ENCODE measurements at regions not wholly inside any gene's neighbourhood (a gene's known extent, or its start where the extent isn't known, plus 50 kb on each side); places are given as distances from the start of the nearest gene placed in this dataset.

DNA sequence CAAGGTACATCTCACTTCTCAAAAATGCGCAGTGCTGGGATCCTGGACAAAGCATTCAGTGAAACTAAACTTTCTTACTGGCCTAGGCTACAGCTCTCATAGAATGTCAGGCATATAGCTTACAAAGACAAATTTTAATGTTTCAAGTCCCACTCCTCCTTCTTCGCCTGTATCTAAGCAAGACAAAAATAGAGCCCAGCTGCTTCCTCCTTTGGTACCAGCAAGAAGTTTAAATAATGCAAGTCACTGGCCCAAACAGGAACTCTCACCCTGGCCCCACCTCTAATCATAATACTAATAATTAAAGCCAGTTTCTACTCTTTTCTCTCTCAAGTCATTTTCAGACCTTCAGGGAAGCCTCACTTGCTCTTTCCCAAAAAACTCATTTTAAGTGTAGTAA lies 1267.9 kb downstream of the MRPL39 start:
- DNase-seq (ENCODE audit: low spot score): no peak

DNA sequence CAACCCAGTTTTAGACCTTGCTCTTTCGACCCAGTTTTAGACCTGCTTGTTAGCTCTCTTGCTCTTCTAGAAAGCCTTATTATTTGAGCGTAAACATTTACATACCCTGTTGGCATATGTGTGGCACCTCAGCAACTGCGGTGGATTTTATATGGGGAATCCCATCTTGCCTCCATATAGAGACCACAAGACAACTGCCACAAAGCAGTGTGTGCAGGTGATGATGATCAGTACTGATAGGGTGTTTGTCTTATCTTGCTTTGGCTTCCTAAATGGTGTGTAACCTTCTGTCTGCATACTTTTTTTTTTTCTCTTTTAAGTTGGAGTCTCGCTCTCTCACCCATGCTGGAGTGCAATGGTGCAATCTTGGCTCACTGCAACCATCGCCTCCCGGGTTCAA lies 1270.8 kb downstream of the MRPL39 start:
- no peak for DNase-seq (ENCODE audit: low spot score)

DNA sequence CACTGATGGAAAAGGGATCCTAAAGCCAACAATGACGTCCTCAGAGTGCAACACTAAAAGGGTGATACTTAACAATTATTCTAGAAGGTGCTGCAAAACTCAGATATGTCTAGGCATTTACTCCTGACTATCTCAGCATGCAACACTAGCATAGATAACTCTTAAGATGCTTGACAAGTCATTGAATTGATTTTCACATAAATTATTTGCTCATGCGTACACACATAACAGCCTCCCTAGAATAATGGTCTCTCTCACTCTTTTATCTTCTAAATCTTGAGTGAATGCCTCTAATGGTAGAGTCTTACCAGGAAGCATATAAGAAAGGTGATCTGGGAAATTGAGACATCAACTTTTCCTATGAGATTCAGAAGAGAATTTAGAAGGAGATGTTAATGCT lies 1283.7 kb downstream of the MRPL39 start:
- DNase-seq (ENCODE audit: low spot score): no peak

DNA sequence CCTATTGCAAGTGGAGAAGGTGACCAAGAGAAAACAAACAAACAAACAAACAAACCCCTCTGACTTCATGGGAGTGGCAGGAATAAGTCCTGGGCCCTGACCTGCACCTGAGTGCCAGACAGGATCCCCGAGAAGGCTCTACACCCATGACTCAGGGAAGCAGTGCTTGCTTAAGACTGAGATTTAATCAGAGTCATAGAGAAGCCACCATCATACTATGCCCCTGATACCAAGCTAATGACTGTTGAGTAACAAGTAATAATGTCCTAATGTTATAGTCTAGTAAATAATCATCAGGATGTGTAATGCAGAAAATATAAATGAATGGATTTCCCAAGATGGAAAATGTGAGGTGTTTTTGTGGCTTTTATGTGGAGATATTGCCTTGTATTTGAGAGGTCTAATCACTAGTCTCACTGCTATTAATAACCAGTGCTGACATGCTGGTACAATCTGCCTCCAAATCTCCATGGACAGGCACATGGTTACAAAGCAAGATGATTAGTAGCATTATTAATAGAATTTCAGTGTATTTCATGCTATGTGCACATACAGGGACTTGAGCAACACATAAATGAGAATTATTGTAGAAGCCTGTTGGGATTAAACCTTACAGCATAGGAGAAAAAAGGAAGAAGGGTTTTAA lies 1290.9 kb downstream of the MRPL39 start:
- DNase-seq (ENCODE audit: low spot score): no peak

DNA sequence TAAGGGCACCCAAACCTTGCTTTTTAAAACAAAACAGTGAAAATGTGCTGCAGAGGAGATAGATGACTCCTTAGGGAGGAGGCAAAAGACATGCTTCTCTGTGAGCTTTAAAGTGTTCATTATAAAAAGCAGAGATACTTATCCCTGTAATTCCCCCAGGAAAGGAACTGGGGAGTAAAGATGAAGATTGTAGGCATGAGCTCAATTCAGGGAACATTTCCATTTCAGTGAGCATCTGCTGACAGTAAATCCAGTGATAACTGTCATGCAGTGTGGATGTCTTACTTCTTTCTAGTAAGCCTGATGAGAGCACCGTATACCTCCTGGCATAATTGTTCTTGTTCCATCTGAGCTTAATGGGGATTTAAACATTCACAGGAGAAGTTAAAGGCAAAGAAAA lies 1296.5 kb downstream of the MRPL39 start:
- no peak for DNase-seq (ENCODE audit: low spot score)

DNA sequence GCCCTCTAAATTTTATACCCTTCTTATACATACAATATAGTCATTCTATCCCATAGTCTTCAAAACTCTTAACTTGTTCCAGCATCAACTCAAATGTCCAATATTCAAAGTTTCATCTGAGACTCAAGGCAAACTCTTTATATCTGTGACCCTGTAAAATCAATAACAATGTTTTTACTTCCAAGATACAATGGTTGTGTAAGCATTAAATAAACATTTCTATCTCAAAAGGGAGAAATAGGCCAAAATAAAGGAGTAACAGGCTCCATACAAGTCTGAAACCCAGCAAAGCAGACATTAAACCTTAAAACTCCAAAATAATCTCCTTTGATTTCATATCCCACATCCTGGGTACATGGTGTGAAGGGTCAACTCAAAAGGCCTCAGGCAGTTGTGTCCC lies 1299.1 kb downstream of the MRPL39 start:
- no peak for DNase-seq (ENCODE audit: low spot score)

DNA sequence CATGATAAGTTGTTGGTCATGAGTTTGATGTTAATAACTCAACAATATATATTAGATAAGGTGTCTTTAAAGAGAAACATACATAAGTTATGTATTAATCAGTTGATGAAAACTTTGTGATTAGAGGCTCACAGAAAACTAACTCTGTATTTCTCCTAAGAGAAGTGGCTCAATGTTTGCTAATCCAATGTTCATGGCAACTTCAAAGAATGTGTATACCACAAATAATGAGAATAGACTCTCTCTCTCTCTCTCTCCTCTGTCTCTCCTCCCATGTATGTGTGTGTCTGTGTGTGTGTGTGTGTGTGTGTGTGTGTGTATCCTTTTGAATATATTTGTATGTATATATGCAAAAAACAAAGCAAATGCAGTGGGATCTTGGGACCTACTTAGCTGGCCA lies 1304.9 kb downstream of the MRPL39 start:
- no peak for DNase-seq (ENCODE audit: low spot score)

DNA sequence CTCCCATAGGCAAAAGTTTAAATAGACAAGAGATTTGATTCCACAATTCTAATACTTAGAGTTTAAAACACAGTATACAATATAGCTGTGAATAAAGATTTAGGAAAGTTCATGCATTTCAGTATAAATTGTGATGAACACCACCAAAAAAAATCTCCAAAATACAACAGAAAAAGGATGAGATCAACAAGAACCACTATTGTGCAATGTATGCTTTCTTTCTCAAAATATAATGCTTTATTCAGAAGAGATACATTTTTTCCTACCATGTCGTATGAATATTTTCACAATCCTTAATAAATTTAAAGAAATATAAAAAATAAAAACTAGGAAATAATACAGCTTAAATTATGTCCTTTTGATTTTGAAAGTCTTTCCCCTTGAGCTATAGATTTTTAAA lies 1309.2 kb downstream of the MRPL39 start:
- DNase-seq (ENCODE audit: low spot score): no peak

DNA sequence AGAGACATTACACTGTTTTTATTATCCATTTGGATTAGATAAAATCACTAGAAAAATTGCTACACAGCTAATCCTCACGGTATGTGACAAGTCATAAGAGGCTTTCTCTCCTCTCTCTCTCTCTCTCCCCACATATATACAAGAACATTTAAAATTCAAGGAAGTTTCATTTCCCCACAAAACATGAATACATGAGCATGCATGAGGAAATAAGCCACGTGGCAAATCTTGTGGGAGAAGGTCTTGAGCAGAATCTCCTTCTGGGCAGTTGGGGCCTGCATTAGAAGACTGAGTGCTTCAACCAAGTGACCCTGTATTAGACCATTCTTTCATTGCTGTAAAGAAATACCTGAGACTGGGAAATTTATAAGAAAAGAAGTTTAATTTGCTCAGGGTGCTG lies 1313.1 kb downstream of the MRPL39 start:
- no peak for DNase-seq (ENCODE audit: low spot score)

DNA sequence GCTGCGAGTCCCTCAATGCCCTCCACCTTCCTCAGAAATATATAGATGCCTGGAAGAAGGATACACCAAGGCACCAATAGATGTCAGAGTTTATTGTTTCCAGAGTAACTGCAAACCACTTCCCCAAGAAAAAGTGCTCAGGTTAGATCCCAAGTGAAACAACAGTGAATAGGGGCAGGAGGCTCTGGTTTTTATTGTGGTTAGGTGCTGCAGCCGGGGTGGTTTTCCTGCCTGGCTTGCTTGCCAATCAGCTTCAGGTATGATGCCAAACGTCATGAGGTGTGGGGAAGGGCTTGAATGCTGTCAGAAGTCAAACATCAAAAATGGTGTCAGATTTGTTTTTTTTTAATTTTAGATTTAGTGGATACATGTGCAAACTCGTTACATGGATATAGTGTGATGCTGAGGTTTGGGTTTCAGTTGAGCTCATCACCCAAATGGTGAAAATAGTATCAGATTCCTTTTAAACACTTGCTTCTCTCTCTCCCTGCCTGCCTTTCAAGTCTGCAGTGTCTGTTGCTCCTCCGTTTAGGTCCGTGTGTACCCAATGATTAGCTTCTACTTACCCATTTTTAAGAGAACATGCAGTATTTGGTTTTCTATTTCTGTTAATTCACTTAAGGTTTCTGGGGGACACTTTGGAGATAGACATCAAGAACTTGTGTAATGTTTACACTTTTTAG lies 1317.0 kb downstream of the MRPL39 start:
- peak; percentile 7 for DNase-seq (ENCODE audit: low spot score)

DNA sequence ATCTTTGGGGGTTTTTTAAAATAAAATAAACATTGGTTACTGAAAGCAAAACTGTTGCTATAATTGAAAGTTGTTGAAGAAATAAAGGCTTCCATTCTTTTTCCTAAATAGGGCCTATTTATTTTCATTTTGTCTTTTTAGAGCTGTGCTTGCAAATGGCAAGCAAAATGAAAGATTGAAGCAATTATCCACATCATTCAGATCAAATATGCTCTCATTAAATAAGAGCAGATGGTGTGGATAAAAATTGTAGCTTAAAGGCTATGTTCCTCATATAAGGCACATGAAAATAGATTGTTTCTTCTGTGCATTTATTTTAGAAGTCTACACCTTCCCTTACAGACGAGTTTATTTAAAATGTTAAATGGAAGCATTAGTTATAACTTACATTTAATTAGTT lies 1317.7 kb downstream of the MRPL39 start:
- no peak for DNase-seq (ENCODE audit: low spot score)

DNA sequence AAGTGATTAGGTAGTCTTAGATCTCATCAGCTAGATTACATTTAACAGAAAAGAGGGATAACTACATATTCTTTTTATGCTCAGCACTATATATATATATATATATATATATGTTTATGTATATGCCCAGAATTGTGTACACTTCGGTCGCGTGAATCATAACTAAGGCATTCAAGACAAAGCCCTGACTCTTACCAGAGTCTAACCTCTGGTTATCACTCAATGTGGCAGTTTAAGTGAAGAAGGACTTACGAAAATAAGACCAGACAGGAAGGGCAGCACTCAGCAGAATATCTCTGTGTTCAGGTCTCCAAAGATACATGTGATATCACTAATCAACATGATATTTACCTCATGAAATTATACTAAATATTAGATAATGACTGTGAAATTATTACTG lies 1326.7 kb downstream of the MRPL39 start:
- DNase-seq (ENCODE audit: low spot score): no peak

DNA sequence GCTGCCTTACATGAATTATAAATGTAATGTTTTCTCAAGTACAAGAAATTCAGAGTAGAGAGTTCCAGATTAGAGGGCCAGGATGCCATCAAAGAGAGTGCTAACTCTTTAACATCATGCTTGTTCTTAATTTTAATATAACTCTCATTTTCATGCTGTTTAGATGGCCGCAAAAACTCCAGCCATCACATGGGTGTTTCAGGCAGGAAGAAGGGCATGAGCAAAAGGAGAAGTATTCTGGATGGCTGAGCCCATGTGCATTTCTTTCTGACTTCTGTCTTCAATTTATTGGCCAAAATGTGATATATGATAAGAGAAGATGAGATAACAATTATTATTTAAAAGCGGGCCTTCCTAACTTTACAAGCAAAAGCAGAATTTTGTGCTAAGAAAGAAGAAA lies 1328.6 kb downstream of the MRPL39 start:
- DNase-seq (ENCODE audit: low spot score): no peak

DNA sequence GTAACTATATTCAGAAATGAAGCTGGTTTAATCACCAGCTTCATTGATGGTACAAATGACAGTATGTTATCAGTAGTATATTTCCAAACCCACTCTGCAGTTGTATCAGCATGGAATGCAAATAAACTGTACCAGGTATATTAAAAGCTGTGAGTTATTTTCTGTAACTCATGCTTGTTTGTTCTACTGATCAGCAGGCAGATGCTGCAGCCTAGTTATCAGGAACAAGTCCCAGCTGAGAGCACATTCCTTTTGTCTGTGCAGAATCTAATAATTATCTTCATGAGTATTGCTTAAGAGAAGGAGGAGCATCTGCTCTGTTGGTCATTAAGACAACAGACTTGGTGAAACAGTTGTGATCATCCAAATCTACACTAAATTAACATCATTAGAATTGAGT lies 1331.1 kb downstream of the MRPL39 start:
- DNase-seq (ENCODE audit: low spot score): no peak

DNA sequence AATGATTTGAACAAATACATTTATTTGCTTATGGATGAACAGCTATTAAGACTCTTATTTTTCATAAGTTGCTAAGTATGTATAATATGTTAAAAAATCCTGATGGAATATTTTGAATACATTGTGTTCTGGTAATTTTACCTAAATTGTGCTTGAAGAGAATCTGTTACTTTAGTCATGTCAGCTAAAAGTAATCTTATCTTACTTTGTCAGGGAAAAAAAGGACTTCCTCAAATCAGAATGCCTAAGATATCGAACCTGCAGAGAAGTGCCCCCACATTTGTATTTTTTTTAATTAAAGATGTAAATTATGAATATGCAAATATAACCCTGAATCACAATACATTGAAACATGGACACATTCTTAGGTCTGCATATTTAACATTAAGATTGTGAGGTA lies 1331.7 kb downstream of the MRPL39 start:
- no peak for DNase-seq (ENCODE audit: low spot score)

DNA sequence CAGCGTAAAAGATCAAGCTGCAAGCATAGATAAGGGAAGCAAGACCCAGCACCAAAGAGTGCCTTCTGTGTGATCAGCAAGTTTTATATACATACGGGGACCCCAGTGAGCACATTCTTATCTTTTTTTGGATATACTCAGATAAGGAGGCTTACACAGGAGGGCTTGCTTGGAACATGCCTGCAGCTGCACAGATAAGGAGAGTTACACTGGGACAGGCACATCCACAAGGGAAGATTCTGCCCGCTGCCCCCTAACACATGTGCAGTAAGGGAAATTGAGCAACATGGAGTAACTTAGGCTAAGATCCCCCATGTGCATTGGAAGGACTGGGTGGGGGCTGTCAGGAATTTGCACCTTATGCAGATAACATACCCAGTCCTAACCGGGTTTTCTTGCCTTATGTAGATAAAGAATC lies 1334.8 kb downstream of the MRPL39 start:
- DNase-seq (ENCODE audit: low spot score): no peak

DNA sequence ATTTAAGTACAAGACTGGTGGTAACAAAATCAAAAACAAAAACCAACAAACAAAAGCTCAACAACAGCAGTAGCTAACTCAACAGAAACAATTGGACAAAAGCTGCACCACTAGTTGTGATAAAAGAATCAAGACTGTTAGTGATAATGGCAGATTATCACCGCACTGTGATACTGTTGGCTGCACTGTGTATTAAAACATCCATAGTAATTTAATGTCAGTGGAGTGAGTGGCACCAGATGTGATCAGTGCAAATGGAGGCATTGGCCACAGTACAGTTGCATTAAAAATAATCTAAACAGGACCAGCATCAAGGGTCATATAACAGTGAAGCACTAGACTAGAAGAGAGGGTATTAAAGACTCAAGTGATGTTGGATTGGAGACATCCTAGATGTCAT lies 1341.3 kb downstream of the MRPL39 start:
- DNase-seq (ENCODE audit: low spot score): no peak

DNA sequence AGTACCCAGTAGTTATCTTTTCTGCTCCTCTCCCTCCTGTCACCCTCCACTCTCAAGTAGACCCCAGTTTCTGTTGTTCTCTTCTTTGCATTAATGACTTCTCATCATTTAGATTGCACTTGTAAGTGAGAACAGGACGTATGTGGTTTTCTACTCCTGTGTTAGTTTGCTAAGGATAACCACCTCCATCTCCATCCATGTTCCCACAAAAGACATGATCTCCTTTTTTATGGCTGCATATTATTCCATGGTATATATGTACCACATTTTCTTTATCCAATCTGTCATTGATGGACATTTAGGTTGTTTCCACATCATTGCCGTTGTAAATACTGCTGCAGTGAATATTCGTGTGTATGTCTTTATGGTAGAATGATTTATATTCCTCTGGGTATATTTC lies 1346.5 kb downstream of the MRPL39 start:
- DNase-seq (ENCODE audit: low spot score): no peak

DNA sequence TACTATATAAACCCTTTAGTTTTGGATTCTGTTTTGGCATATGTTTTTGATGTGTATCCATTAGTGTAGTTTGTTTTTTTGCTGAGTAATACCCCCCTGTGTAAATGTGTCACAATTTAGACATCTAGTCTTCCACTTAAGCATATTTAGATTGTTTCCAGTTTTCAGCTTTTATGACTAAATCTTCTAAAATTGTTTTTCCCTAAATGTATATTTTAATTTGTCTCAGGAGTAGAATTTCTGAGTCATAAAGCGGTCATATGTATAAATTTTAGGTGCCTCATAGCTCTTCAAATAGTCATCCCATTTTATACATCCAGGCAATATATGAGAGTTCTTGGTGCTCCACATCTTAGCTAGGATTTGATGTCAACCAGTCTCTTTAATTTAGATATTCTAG lies 1348.0 kb downstream of the MRPL39 start:
- no peak for DNase-seq (ENCODE audit: low spot score)

DNA sequence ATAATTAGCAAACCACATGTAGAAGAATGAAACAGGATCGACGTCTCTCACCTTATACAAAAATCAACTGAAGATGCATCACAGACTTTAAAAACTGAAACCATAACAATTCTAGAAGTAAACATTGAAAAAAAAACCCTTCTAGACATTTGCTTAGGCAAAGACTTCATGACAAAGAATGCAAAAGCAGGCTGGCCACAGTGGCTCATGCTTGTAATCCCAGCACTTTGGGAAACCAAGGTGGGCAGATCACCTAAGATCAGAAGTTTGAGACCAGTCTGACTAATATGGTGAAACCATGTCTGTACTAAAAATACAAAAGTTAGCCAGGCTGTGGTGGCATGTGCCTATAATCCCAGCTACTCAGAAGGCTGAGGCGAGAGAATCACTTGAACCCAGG lies 1351.7 kb downstream of the MRPL39 start:
- no peak for DNase-seq (ENCODE audit: low spot score)

DNA sequence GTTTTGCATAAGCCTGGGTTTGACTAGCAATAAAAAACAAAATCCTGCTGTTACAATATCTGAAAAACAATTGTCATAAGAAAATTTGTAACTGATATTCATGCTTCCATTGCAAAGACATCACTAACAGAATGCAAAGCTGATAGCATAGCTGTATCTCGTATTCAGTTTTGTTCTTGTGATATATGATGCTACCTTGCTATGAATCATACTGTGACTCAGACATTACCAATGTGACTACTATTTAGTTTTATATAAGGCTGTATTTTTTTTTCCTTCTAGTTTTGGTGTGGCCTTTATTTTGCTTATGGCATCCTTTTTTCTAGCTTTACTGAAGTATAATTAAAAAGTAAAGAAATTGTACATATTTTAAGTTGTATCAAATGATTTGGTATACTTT lies 1381.8 kb downstream of the MRPL39 start:
- no peak for DNase-seq (ENCODE audit: low spot score)

DNA sequence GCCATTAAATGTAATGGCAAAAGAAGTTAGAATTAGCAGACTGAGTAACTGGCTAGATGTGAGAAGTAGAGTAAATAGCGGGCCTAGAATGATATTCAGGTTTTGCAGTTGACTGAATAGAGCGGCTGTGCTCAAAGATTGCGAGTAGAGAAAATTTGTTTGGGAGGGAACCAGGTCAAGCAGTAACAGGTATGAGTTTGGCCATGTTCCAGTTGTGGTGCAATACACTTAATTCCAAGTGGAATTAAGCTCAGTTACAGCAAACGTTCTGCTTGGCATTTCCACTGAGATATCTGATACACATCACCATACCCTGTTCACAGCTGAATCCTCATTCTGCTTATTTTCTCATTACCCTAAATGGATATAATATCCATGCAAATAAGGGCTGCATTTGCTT lies 1382.9 kb downstream of the MRPL39 start:
- no peak for DNase-seq (ENCODE audit: low spot score)

DNA sequence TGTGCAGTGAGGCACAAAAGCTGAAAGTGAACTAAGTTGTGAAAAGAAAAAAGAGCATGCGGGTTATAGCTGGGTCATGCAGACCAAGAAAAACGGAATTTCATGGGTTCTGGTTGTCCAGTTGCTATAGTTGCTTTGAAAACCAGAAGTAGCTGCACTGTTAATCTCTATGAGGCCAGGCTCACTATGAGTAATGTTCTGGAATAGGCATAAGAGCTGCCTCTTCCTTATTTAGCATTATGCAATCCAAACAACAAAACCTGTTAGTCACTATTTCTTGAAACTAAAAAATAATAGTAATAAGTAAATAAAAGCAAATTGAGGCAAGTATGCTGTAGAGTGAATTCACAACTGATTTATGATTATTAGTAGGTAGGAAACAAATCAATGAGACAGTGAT lies 1383.7 kb downstream of the MRPL39 start:
- DNase-seq (ENCODE audit: low spot score): no peak

DNA sequence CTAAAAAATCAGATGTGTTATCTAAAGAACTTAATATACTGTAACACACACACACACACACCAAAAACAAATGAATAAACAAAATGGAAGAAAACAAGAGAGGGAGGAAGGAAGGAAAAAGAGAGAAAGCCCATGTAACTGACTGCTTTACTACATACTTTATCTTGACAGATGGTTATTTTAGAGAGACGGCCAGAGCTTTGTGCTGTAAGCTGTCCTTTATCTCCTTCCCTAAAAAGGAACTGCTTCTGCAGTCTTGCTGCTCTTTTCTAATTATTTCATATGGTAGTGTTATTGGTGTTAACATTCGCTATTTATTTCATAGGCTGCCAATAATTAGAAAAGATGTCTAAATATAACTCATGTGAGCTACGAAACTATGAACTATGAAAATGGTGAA lies 1384.6 kb downstream of the MRPL39 start:
- no peak for DNase-seq (ENCODE audit: low spot score)

All from CD4-positive, alpha-beta T cell treated with Interleukin-2 at 100 ng/mL for 4 hours (primary cell).